ENCODE measurements at regions not wholly inside any gene's neighbourhood (a gene's known extent, or its start where the extent isn't known, plus 50 kb on each side); places are given as distances from the start of the nearest gene placed in this dataset.

GRCh38 chr14:30332374-30332773 lies 226.6 kb upstream of the G2E3 start:
- intact Hi-C loops (cut with DNase I): no loop called here
- TF ChIP-seq POLR2A (IDR thresholded peaks at IDR 0.05): no peak
- no peak for TF ChIP-seq CTCF (IDR thresholded peaks at IDR 0.05)
- Histone ChIP-seq H3K27me3 (no peaks in the 10 kb centered on the region), H3K4me3 (replicated peaks in 1 of 3) (no peak overlapping the region), H3K9me3 (no peaks in the 10 kb centered on the region), H3K36me3 (no peaks in the 10 kb centered on the region), H3K4me1 (no peaks in the 10 kb centered on the region), H3K27ac (no peak overlapping the region)
- DNase-seq: no peak

- TF ChIP-seq CTCF (IDR thresholded peaks at IDR 0.05) (no peak), POLR2A (IDR thresholded peaks at IDR 0.05) (no peak)
- Histone ChIP-seq H3K4me3 (replicated peaks in 1 of 3) (no peak overlapping the region), H3K9me3 (no peaks in the 10 kb centered on the region), H3K27me3 (no peaks in the 10 kb centered on the region), H3K4me1 (no peaks in the 10 kb centered on the region), H3K36me3 (no peaks in the 10 kb centered on the region), H3K27ac (no peak overlapping the region)
- WGBS, 2 donors: 63 to 73% methylated on average over 2 of the region's 2 CpGs
- DNase-seq: no peak
- intact Hi-C loops (cut with DNase I): no loop called here
Measured at GRCh38 chr14:30333934-30334333, 225.0 kb upstream of the G2E3 start.

GRCh38 chr14:30337456-30337855 lies 221.5 kb upstream of the G2E3 start:
- no peaks in the 10 kb centered on the region for H3K27me3 ChIP-seq
- 55 to 60% methylated on average over 5 of the region's 5 CpGs for WGBS, 2 donors
- H3K4me3 ChIP-seq (replicated peaks in 1 of 3): no peak overlapping the region

GRCh38 chr14:30339311-30339901 lies 219.6 kb upstream of the G2E3 start:
- no peaks in the 10 kb centered on the region for H3K9me3 ChIP-seq
- H3K27me3 ChIP-seq: no peaks in the 10 kb centered on the region
- DNase-seq: no peak
- 88 to 89% methylated on average over 6 of the region's 6 CpGs for WGBS, 2 donors
- no peak overlapping the region for H3K4me3 ChIP-seq (replicated peaks in 1 of 3)
- H3K4me1 ChIP-seq: no peaks in the 10 kb centered on the region
- intact Hi-C loops (cut with DNase I): no loop called here
- H3K27ac ChIP-seq: no peak overlapping the region
- H3K36me3 ChIP-seq: no peaks in the 10 kb centered on the region
- TF ChIP-seq POLR2A (IDR thresholded peaks at IDR 0.05): no peak
- no peak for TF ChIP-seq CTCF (IDR thresholded peaks at IDR 0.05)

More at GRCh38 chr14:30337456-30337855, 221.5 kb upstream of the G2E3 start:
- DNase-seq: no peak
- H3K27ac ChIP-seq: no peak overlapping the region
- no peaks in the 10 kb centered on the region for H3K36me3 ChIP-seq
- intact Hi-C loops (cut with DNase I): no loop called here
- TF ChIP-seq POLR2A (IDR thresholded peaks at IDR 0.05): no peak
- no peak for TF ChIP-seq CTCF (IDR thresholded peaks at IDR 0.05)
- no peaks in the 10 kb centered on the region for H3K4me1 ChIP-seq
- H3K9me3 ChIP-seq: no peaks in the 10 kb centered on the region

- 59 to 82% methylated on average over 1 of the region's 1 CpG for WGBS, 2 donors
Measured at GRCh38 chr14:30340495-30340894, 218.5 kb upstream of the G2E3 start.

More at GRCh38 chr14:30340495-30340894, 218.5 kb upstream of the G2E3 start:
- Histone ChIP-seq H3K9me3 (no peaks in the 10 kb centered on the region), H3K4me1 (no peaks in the 10 kb centered on the region), H3K27ac (no peak overlapping the region), H3K4me3 (replicated peaks in 1 of 3) (no peak overlapping the region), H3K27me3 (no peaks in the 10 kb centered on the region), H3K36me3 (no peaks in the 10 kb centered on the region)
- no peak for DNase-seq
- TF ChIP-seq CTCF (IDR thresholded peaks at IDR 0.05) (no peak), POLR2A (IDR thresholded peaks at IDR 0.05) (no peak)
- intact Hi-C loops (cut with DNase I): no loop called here
